ENCODE measurements at regions not wholly inside any gene's neighbourhood (a gene's known extent, or its start where the extent isn't known, plus 50 kb on each side); places are given as distances from the start of the nearest gene placed in this dataset.

DNA sequence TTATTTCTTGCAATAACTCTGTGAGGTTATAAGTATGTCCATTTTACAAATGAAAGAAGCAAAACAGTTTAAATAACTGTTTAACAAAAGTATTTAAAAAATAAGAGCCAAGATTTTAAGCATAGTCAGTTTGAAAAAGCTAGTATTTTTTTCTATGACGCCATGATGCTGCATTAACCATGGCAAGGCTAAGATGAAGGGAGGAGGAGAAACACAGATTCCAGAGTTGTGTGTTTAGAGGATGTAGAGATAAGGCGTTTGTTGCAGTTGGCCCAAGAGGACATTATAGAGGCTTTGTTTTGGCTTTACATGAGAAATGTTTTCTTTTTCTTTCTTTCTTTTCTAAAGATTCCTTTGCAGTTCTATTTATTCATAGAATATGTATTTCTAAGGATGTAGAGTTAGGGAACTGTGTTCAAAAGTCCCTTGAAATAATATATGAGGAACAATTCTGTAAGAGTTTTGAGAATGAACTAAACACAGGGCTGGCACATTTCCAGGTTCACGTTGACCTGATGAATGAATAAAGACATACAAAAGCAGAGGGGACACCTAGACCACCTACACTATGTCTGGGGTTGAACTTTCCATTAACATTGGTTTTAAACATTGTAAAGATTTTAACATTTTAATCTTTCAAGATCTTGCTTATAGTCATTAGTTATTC, 244.2 kb downstream of the KCNS3 start:
- no peak overlapping the region for H3K4me3 Mint-ChIP-seq
- peaks cover 0 to 6% of the 10 kb centered on the region in 2 donors for H3K9me3 Mint-ChIP-seq
- ATAC-seq (replicated peaks), result no peak
- no peaks in the 10 kb centered on the region for H3K4me1 Mint-ChIP-seq (ENCODE audit: low read depth in 2 of 2)
- H3K36me3 Mint-ChIP-seq (ENCODE audit: insufficient read depth), result no peaks in the 10 kb centered on the region
- DNase-seq, result no peak
- H3K27ac Mint-ChIP-seq, result no peak overlapping the region
- peaks cover 0 to 12% of the 10 kb centered on the region in 2 donors for H3K27me3 Mint-ChIP-seq

DNA sequence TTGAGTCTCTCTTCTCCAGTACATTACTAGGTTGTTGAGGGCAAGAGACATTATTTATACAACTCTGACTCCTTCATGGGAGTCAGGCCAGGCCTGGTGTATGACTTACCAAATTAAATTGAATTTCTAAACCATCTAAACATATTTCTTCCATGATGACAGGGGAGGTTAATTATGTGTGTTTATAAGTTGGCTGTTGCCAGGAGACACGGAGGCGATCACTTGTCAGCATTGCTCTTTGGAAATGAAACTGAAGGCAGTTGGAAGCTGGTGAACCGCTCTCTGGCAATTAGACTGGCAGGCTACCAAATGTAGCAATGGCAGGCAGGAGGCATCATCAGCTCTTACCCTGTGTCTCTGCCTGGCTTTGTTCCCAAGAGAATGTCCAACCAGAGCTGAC, 241.4 kb downstream of the KCNS3 start:
- no peaks in the 10 kb centered on the region for H3K4me1 Mint-ChIP-seq (ENCODE audit: low read depth in 2 of 2)
- ATAC-seq (replicated peaks), result no peak
- no peak overlapping the region for H3K4me3 Mint-ChIP-seq
- H3K9me3 Mint-ChIP-seq, result peaks cover 0 to 6% of the 10 kb centered on the region in 2 donors
- peaks cover 0 to 12% of the 10 kb centered on the region in 2 donors for H3K27me3 Mint-ChIP-seq
- no peaks in the 10 kb centered on the region for H3K36me3 Mint-ChIP-seq (ENCODE audit: insufficient read depth)
- H3K27ac Mint-ChIP-seq, result no peak overlapping the region
- DNase-seq, result no peak

DNA sequence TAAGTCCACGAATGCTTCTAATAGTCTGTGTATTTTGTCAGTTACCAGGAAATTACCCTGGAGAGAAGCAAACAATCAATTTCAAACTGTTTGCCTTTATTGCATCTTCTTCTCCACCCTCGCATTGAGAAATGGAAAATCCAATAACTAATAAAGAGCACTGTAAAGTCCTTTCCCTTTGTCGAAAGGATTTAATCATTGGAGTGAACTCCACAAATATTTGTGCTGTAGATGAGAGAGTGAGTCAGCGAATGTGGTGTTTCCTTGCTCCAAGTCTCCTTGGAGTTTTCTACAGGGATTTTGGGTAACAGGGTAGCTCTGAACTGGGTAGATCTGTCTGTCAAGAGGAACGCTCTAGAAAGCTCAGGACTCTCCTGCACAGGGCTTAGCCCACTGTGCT, 240.2 kb downstream of the KCNS3 start:
- DNase-seq (no peak), ATAC-seq (replicated peaks) (no peak)
- Mint-ChIP-seq H3K4me3 (no peak overlapping the region), H3K9me3 (peaks cover 0 to 6% of the 10 kb centered on the region in 2 donors), H3K27me3 (peaks cover 0 to 12% of the 10 kb centered on the region in 2 donors), H3K27ac (no peak overlapping the region), H3K36me3 (ENCODE audit: insufficient read depth) (no peaks in the 10 kb centered on the region), H3K4me1 (ENCODE audit: low read depth in 2 of 2) (no peaks in the 10 kb centered on the region)

DNA sequence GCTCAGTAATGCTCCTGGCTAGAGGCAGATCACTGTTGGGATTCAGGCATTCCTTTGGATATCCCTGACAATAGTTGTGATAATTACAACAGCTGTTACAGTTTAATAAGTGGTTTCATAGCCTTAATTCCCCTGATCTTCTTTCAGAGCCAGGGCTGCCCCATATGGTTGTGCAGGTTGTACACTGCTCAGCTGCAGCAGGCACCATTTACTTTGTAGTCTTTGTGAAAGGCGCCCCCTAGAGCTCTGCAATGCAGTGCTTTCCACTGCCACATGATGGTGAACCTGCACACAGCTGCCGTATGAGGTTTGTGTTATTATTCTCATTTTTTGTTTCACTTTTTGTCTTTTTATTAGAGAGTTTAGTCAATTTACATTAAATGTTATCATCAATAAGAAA, 239.1 kb downstream of the KCNS3 start:
- Mint-ChIP-seq H3K27me3 (peaks cover 0 to 7% of the 10 kb centered on the region in 2 donors), H3K36me3 (ENCODE audit: insufficient read depth) (no peaks in the 10 kb centered on the region), H3K9me3 (peaks cover 0 to 2% of the 10 kb centered on the region in 2 donors), H3K4me1 (ENCODE audit: low read depth in 2 of 2) (no peaks in the 10 kb centered on the region), H3K27ac (no peak overlapping the region), H3K4me3 (no peak overlapping the region)
- no peak for DNase-seq
- ATAC-seq (replicated peaks), result no peak

DNA sequence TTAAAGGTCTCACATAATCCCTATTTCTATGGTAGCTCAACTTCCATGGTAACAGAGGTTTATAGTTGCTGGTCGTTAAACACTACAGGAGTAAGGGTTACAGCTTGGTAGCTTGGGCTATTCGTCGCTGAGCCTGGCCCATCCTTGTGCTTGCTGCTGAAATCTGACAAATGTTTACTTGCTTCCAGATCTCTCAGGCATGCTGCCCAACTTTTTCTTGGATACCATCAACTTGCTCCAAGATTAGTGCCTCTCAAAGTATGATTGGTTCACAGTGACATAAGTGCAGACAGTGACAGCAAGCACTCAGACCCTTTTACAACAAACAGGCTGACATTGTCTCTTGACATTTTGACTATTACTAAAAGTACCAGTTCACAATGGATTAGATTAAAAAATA, 231.8 kb downstream of the KCNS3 start:
- H3K27ac Mint-ChIP-seq, result no peak overlapping the region

DNA sequence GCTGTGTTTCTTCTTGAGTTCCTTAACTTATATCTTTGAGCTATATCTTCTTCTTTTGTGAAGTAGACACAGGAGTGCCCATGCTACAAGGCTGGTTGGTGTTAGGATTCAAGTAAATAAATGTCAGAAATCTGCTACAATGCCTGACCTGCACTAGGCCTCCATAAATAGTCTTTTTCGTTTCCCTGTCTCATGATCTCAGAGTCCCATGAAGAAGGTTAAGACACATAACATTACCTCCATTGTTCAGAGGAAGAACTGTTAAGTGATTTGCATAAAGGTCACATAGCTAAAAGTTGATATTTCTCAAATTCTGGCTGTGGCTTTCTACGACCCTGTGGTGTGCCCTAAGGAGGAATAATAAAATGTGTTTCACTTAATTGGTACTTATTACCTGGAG, 228.4 kb downstream of the KCNS3 start:
- Mint-ChIP-seq H3K27ac (no peak overlapping the region), H3K9me3 (peaks cover 0 to 4% of the 10 kb centered on the region in 2 donors), H3K4me1 (ENCODE audit: low read depth in 2 of 2) (no peaks in the 10 kb centered on the region), H3K4me3 (no peak overlapping the region), H3K27me3 (no peaks in the 10 kb centered on the region), H3K36me3 (ENCODE audit: insufficient read depth) (no peaks in the 10 kb centered on the region)
- no peak for ATAC-seq (replicated peaks)
- DNase-seq, result no peak

More for the DNA sequence above, 231.8 kb downstream of the KCNS3 start:
- ATAC-seq (replicated peaks) (no peak), DNase-seq (no peak)
- H3K27me3 Mint-ChIP-seq, result no peaks in the 10 kb centered on the region
- H3K9me3 Mint-ChIP-seq, result no peaks in the 10 kb centered on the region
- H3K36me3 Mint-ChIP-seq (ENCODE audit: insufficient read depth), result no peaks in the 10 kb centered on the region
- H3K4me1 Mint-ChIP-seq (ENCODE audit: low read depth in 2 of 2), result no peaks in the 10 kb centered on the region
- no peak overlapping the region for H3K4me3 Mint-ChIP-seq

DNA sequence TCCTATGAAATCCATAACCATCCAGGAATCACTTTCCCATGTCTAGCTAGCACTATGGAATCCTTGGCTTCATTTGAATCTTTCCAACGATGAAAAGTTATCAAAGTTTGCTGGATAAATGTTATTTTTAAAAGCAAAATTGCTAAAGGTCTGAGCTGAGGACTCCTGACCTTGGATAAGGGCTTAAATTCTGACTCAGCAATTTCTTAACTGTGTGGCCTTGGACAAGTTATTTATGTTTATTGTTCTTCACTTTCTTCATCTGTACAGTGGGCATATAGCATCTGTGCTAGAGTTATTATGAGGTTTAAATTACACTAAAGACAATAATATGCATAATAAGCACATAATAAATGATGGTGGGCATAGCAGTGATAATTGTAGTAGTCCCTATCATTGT, 227.5 kb downstream of the KCNS3 start:
- Mint-ChIP-seq H3K27me3 (no peaks in the 10 kb centered on the region), H3K36me3 (ENCODE audit: insufficient read depth) (no peaks in the 10 kb centered on the region), H3K4me1 (ENCODE audit: low read depth in 2 of 2) (no peaks in the 10 kb centered on the region), H3K4me3 (no peak overlapping the region), H3K27ac (no peak overlapping the region), H3K9me3 (peaks cover 0 to 4% of the 10 kb centered on the region in 2 donors)
- ATAC-seq (replicated peaks) (no peak), DNase-seq (no peak)

DNA sequence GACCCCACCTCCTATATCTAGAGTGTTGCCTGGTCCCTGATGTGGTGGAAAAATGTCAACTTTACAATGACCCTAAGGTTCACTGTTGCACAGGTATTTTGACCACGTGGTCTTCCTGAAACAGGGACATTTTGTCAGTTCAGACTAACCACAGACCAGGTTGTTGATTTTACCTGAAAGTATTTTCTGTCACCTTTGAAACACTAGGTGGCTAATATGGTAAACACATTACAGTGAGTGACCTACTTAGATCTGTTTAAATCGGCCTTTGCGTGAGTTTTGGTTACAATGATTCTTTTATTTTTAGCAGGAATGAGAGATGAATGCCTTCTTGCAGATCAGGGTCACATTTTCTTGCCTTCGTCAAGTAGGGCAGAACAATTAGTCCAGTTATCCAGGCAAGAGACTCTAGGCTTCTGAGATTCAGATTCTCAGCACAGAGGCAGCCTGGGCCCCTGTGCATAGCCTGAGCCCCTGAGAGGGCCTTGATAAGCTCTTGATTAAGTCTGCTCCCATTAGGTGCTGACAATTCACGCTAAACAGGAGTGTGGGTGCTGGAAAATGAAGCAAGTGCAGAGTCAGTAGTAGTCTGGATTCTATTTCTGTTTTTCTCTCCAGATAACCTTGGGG, 226.2 kb downstream of the KCNS3 start:
- Mint-ChIP-seq H3K4me3 (no peak overlapping the region), H3K4me1 (ENCODE audit: low read depth in 2 of 2) (no peaks in the 10 kb centered on the region), H3K9me3 (peaks cover 0 to 4% of the 10 kb centered on the region in 2 donors), H3K27me3 (no peaks in the 10 kb centered on the region), H3K36me3 (ENCODE audit: insufficient read depth) (no peaks in the 10 kb centered on the region), H3K27ac (no peak overlapping the region)
- ATAC-seq (replicated peaks), result no peak
- DNase-seq, result no peak

DNA sequence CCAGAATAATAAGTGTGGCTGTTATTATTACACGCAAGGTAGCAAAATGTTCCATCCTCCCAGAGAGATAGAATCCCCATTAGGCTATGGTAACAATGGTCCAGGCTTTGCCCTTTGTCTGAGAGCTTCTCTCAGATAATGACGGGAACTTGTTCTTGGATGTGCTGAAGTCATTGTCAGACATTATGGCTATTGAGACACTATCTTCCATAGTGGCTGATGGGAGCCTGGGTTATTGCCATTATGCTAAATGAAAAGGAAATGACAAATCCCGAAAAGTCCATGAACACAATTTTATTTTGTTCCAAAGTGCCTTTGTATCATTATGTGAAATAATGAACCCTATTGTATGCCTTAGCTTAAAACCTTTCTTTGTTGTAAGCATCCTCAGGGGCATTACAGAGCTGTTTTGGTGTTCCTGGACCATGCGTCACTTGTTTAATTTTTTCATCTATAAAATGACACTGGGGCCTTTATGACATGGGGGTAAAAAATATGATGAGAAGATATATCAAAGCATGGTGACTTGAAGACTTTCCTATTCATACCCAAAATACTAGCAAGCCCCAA, 218.5 kb downstream of the KCNS3 start:
- Mint-ChIP-seq H3K4me1 (ENCODE audit: low read depth in 2 of 2) (no peaks in the 10 kb centered on the region), H3K27me3 (no peaks in the 10 kb centered on the region), H3K9me3 (peaks cover 0 to 4% of the 10 kb centered on the region in 2 donors), H3K27ac (no peak overlapping the region), H3K4me3 (no peak overlapping the region), H3K36me3 (ENCODE audit: insufficient read depth) (no peaks in the 10 kb centered on the region)
- no peak for DNase-seq
- ATAC-seq (replicated peaks), result no peak

DNA sequence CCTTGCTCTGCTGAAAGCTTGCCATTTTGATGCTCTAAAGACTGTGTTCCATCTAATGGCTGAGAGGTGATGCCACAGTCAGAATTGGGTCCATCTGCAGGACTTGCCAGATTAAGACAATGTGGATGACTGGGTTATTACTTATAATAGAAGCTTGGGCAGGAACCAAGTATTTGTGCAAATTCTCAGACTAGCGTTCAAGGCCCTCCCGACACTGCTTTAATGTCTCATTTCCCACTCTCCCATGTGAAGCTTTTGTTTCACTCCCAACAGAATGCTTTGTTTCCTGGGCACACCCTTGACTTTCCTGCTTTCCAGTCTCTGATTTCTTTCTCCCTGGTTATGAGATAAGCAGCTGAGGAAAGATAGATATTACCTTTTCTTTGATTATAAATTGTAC, 215.8 kb downstream of the KCNS3 start:
- Mint-ChIP-seq H3K27ac (no peak overlapping the region), H3K4me1 (ENCODE audit: low read depth in 2 of 2) (no peaks in the 10 kb centered on the region), H3K27me3 (no peaks in the 10 kb centered on the region), H3K36me3 (ENCODE audit: insufficient read depth) (no peaks in the 10 kb centered on the region), H3K9me3 (peaks cover 0 to 4% of the 10 kb centered on the region in 2 donors), H3K4me3 (no peak overlapping the region)
- DNase-seq (no peak), ATAC-seq (replicated peaks) (no peak)

DNA sequence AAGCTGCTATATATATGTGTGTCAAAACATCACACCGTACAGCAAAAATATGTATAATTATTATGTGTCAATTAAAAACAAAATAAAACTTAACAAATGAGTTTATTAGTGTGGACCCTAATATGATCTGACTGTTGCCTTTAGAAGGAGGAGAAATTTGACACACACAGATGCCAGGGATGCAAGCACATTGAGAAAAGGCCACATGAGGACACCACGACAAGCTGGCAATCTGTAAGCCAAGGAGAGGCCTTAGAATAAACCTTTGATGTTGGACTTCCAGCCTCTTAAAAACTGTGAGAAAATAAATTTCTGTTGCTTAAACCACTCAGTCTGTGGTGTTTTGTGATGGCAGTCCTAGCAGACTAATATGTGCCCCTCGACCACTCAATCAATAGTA, 214.7 kb downstream of the KCNS3 start:
- ATAC-seq (replicated peaks), result no peak
- Mint-ChIP-seq H3K27ac (no peak overlapping the region), H3K27me3 (peaks cover 0 to 4% of the 10 kb centered on the region in 2 donors), H3K36me3 (ENCODE audit: insufficient read depth) (no peaks in the 10 kb centered on the region), H3K9me3 (peaks cover 4 to 5% of the 10 kb centered on the region in 2 donors), H3K4me1 (ENCODE audit: low read depth in 2 of 2) (no peaks in the 10 kb centered on the region), H3K4me3 (no peak overlapping the region)
- no peak for DNase-seq

DNA sequence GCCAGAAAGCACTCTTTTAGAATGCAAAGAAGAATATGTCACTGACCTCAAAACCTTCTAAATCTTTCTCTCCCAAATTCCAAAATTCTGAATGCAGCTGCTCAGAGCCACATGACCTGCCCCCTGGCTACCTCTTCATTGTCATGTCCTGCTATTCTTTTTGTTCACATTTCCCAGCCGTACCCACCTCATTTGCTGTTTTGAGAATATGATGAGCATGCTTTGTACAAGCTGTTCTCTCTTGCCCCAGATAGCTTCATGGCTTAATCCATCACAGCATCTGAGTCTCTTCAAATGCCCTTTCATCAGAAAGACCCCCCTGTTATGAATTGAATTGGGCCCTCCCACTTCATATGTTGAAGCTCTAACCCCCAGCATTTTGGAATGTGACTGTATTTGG, 214.3 kb downstream of the KCNS3 start:
- Mint-ChIP-seq H3K27ac (no peak overlapping the region), H3K27me3 (peaks cover 4 to 9% of the 10 kb centered on the region in 2 donors), H3K36me3 (ENCODE audit: insufficient read depth) (no peaks in the 10 kb centered on the region), H3K4me3 (no peak overlapping the region), H3K4me1 (ENCODE audit: low read depth in 2 of 2) (no peaks in the 10 kb centered on the region), H3K9me3 (peaks cover 4 to 9% of the 10 kb centered on the region in 2 donors)
- DNase-seq (no peak), ATAC-seq (replicated peaks) (no peak)

DNA sequence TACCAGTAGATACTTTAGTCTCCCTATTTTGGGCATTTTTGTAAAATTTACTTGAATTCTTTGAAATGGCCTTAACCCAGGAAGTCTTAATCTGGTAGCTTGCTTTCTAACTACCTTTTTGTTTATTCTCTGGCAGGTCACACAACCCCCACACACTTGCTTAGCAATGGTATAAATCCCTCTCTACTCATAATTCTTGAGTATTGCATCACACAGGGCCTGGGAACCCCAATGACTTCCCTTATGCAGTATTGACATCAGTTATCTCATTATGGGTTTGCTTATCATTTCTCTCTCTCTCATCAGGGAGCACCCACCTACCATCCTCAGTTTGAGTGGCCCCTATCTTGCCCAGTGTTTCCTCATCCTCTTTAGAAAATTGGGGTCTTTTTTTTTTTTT, 207.1 kb downstream of the KCNS3 start:
- Mint-ChIP-seq H3K4me1 (ENCODE audit: low read depth in 2 of 2) (no peaks in the 10 kb centered on the region), H3K27me3 (peaks cover 4 to 10% of the 10 kb centered on the region in 2 donors), H3K36me3 (ENCODE audit: insufficient read depth) (no peaks in the 10 kb centered on the region), H3K27ac (no peak overlapping the region), H3K4me3 (no peak overlapping the region), H3K9me3 (peaks cover 4 to 9% of the 10 kb centered on the region in 2 donors)
- DNase-seq, result no peak
- ATAC-seq (replicated peaks), result no peak

DNA sequence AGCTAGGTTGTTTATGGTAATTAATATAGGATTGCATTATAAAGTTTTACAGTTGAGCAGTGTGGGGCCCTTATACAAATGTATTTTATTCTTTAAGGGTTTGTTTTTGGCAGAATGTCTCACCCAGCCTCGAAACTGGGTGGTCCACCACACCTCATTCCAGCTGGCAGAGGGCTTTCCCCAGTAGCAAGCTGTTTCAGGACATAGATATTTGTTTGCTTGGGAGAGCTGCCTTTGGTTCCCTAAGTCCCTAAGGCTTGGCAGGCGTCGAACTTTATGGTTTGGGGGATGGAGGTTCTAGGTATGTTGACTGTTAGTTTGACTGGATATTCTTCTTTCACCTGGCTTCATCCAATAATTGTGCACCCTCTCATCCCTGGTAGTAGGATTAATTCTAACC, 205.9 kb downstream of the KCNS3 start:
- Mint-ChIP-seq H3K27ac (no peak overlapping the region), H3K9me3 (peaks cover 4 to 9% of the 10 kb centered on the region in 2 donors), H3K4me1 (ENCODE audit: low read depth in 2 of 2) (no peaks in the 10 kb centered on the region), H3K36me3 (ENCODE audit: insufficient read depth) (no peaks in the 10 kb centered on the region), H3K27me3 (peaks cover 4 to 10% of the 10 kb centered on the region in 2 donors), H3K4me3 (no peak overlapping the region)
- no peak for DNase-seq
- no peak for ATAC-seq (replicated peaks)

Measured in effector memory CD8-positive, alpha-beta T cell (primary cell).